ENCODE measurements at regions not wholly inside any gene's neighbourhood (a gene's known extent, or its start where the extent isn't known, plus 50 kb on each side); places are given as distances from the start of the nearest gene placed in this dataset.

- no peak for DNase-seq (ENCODE audit: low read depth in 2 of 2)
These were observed 235.1 kb upstream of the RBFOX1 start for GRCh38 chr16:7097518-7097917.

GRCh38 chr16:7093511-7093910 lies 239.1 kb upstream of the RBFOX1 start:
- no peak for DNase-seq (ENCODE audit: low read depth in 2 of 2)

GRCh38 chr16:7090628-7091115 lies 242.0 kb upstream of the RBFOX1 start:
- no peak for DNase-seq (ENCODE audit: low read depth in 2 of 2)

DNA sequence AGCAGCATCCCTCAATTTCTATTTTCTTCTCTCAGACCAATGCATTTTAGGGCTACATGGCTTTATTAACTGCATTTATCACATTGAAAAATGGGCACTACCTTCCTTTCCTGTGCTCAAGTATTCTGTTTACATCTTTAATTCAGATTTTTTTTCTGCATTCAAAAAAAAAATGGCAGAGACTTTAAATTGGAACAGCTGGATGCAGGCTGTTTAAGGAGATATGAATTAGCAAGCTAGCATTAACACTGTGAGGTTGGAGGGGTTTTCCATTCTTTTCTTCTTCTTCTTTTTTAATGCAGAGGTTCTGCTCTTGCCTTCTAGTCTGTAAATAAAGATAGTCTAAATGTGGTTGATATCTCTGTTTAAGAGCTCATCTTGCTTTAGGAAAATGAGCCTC lies 242.9 kb upstream of the RBFOX1 start:
- no peak for DNase-seq (ENCODE audit: low read depth in 2 of 2)

DNA sequence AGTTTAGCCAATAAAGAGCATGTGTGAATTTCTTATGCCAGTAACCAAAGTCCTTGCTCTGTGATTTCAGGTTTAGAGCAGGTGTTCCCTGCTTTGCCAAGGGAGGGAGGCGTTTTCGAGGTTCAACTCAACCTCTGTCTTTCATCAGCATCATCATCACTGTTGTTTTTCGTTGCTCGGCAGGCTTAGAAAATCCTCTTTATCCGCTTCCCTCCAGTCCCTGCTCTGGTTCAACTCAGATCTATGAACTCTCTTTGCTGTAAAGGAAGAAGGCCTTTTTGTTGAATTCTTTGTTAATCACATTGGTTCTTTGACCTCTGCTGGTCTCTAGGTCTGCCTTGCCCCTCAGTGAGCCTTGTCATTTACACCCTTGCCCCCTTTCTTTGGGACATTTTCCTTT lies 243.9 kb upstream of the RBFOX1 start:
- DNase-seq (ENCODE audit: low read depth in 2 of 2): no peak

DNA sequence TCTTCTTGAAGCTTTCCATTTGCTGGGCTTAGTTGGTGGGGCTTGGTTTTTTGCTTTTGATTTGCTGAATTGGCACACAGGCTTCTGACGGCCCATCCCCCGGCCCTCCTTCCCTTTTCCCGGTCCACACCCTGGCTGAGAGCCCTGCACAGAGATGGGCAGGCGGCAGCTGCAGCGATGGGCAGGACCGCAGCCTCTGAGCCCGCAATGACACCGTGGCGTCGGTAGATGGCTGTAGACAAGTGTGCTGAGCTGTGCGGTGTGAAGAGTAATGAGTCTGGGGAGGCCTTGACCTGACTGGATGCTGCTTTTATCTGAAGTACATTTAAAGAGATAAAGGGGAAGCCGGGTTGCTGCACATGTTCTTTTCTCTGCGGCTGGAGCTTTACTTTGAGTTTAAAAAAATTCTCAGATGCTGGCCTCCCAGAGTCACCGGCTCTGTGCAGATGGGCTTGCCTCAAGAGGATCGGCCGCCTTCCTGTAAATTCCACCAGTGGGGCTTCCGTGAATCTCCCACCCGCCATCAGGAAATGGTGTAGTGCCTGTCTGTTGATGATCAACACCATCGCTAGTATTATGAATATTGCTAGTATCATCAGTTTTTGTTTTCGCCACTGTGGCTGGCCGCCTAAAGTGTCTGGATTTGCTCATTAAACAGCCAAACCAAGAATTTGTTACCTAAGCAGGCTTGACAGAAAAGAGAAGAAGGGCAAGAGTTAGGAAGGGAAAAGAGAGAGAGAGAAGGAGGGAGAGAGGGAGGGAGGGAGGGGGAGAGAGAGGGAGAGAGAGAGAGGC lies 245.6 kb upstream of the RBFOX1 start:
- DNase-seq (ENCODE audit: low read depth in 2 of 2): no peak

DNA sequence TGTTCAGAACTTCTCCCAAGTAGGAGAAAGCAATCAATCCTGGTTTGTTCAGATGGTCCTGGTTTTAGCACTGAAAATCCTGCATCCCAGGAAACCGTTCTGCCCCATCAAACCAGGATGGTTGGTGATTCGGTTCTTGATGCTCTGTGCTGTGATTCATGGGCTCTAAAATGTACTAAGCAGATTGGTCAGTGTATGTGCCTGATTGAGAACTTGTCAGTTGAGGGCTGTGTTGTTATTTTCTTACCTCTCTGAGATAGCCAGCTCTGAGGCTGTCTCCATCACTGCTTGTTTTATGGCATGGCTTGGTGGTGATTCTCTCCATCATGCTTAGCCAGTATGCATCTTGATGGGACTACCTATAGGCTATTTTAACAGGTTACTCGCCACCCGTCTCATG lies 246.9 kb upstream of the RBFOX1 start:
- DNase-seq (ENCODE audit: low read depth in 2 of 2): no peak

DNA sequence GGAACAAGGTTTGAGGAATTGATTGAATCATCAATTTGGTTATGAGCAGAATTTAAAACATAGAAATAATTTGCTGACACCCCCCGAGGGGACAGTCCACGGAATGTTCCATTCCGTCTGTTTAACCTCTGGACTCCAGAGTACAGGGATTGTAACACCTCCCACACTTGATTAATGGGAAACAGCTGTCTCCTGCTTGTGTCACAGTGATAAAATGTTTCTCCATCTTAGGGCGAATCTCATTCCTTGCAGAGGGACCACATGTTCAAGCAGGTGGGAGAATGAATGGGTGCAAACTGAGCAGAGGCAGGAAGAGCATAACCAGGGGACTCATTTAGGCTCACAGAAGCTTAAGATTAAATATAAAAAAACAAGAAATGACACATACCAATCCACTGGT lies 249.5 kb upstream of the RBFOX1 start:
- DNase-seq (ENCODE audit: low read depth in 2 of 2): no peak

- no peak for DNase-seq (ENCODE audit: low read depth in 2 of 2)
These were observed 255.0 kb upstream of the RBFOX1 start for GRCh38 chr16:7077636-7078035.

DNA sequence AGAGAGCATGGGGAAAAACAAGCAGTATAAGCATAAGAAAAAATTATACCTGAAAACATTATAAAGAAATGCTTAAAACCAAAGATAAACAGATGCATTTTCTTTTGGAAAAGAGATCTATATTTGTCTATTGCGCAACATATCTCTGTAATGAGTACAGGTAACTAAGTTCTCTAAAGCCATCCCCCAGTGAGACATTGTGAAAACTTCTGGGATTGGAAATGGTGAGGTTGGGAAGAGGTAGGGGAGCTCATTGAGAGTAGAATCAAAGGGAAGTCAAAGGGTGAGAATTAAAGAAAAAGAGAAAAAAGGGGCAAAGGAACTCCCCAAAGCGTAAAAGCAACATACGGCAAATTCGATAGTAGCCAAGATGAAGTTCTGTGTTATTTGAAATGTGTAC lies 257.9 kb upstream of the RBFOX1 start:
- no peak for DNase-seq (ENCODE audit: low read depth in 2 of 2)

DNA sequence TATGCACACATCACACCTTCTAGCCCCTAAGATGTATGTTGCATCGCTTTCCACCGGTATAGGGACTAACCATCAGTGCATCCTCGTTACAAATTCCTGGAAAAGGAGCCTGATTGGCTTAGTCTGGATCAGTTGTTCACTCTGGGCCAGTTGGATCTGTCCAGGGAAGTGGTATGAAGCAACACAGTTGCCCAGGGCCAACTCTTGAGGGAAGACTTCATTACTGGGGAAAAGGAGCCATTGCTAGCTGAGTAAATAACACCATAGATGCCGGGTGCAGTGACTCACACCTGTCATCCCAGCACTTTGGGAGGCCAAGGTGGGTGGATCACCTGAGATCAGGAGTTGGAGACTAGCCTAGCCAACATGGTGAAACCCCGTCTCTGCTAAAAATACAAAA lies 275.2 kb upstream of the RBFOX1 start:
- DNase-seq (ENCODE audit: low read depth in 2 of 2): no peak

GRCh38 chr16:7055443-7055842 lies 277.2 kb upstream of the RBFOX1 start:
- DNase-seq (ENCODE audit: low read depth in 2 of 2): no peak

GRCh38 chr16:7051591-7052349 lies 280.9 kb upstream of the RBFOX1 start:
- DNase-seq (ENCODE audit: low read depth in 2 of 2): no peak

DNA sequence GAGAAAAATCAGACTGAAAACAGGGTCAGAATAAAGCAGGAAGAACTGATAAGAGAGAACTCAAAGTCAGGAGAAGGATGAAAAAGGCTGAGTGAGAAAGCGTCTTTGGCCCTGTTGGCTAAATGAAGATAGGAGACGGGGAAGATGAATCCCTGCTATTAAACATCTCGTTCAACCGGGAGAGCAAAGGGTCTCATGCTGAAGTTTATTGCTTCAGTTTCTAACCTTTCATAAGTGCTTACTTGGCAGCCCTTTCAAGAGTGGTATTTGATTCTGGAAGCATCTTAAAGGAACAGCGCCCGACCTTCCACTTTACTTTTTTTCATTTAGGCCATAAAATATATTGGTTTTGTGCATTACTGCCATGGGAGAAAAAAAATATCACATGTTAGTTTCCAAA lies 288.3 kb upstream of the RBFOX1 start:
- DNase-seq (ENCODE audit: low read depth in 2 of 2): no peak

DNA sequence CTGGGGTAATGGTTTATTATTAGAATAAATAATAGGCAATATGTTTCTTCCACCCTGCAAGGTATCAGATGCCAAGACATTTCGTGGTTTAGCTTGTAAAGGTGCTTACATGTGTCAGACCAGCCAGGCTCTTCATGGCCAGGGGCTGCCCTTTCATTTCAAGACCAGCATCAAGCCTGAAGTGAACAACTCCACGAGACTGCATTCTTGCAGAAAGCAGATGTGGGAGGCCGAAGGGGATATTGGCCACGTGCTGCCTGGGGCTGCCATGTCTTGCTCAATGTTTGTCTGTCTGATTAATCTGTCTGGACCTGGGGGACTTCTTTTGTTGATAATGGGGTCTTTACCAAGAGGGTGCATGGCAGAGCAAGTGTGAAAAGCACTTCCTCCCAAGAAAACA lies 294.2 kb upstream of the RBFOX1 start:
- no peak for DNase-seq (ENCODE audit: low read depth in 2 of 2)

DNA sequence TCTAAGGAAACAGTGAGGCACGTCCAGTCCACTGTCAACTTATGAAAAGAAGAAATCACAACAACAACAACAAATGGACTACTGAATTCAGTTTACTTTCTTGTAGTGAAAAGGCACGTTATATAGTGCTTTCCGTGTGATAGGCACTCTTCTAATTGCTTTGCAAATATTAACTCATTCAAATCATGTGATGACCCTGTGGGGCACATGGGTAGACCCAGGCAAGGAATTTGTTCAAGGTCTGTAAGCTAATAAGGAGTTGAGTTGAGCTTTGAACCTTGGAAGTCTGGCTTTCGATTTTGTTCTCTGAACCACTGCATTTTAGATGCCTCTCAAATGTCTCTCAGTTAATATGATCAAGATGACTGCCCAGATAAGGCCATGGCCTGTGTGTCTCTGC lies 295.1 kb upstream of the RBFOX1 start:
- no peak for DNase-seq (ENCODE audit: low read depth in 2 of 2)

DNA sequence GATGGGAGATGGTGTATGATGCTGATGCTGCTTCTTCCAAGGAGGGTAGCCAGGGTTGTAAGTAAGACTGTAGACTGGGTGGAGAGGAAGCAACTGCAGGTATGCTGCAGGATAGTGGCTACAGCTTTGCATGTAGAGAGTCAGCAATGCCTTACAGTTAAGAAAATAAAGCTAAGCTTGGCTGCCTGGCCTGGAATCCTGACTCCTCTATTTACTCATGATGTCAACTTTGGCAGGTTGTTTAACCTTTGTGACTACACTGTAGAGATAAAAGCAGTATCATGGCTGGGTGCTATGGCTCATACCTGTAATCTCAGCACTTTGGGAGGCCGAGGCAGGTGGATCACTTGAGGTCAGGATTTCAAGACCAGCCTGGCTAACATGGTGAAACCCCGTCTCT lies 301.6 kb upstream of the RBFOX1 start:
- DNase-seq (ENCODE audit: low read depth in 2 of 2): no peak

GRCh38 chr16:7027401-7027800 lies 305.2 kb upstream of the RBFOX1 start:
- DNase-seq (ENCODE audit: low read depth in 2 of 2): no peak

DNA sequence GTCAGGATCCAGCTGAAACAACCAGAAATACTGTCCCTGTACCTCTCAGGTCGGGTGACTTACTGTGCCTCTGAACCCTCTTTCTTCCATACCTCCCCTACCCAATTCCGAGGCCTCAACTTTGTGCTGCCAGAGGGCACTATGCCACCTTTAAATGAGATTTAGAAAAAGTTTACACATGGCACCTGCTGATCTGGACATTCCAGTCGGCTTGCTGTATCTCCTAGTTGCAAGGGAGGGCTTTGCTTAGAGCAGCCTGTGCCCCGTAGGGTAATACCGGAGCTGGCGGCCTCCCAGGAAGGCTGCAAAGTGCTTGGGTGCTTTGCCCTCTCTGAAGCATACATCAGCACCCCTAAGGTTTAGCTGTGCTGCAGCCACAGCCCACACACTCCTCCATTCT lies 306.0 kb upstream of the RBFOX1 start:
- no peak for DNase-seq (ENCODE audit: low read depth in 2 of 2)

GRCh38 chr16:7025616-7026190 lies 306.9 kb upstream of the RBFOX1 start:
- no peak for DNase-seq (ENCODE audit: low read depth in 2 of 2)

DNA sequence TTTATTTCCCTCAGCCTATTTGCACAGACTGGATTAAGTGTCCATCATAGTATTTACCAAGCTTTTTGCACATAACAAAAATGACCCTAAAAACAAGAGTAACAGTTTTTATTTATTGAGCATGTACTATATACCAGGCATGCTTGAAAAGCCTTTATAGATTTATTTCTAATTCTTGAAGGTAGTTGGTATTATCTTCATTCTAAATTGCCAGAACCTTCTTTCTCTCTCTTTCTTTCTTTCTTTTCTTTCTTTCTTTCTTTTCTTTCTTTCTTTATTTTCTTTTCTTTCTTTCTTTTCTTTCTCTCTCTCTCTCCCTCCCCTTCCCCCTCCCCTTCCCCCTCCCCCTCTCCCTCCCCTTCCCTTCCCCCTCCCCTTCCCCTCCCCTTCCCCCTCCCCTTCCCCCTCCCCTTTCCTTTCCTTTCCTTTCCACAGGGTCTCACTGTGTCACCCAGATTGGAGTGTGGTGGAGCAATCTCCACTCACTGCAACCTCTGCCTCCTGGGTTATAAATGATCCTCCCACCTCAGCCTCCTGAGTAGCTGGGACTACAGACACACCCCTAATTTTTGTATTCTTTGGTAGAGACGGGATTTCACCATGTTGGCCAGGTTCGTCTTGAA lies 310.9 kb upstream of the RBFOX1 start:
- DNase-seq (ENCODE audit: low read depth in 2 of 2): no peak

GRCh38 chr16:7017006-7017662 lies 315.5 kb upstream of the RBFOX1 start:
- DNase-seq (ENCODE audit: low read depth in 2 of 2): no peak

All from stimulated activated CD8-positive, alpha-beta memory T cell treated with anti-CD3 and anti-CD28 coated beads, Interleukin-15, amount 100 ng/mL, for 4 hours (primary cell).